Colonic mucosa (tissue), 4 donors: ENCODE measurements at regions not wholly inside any gene's neighbourhood (a gene's known extent, or its start where the extent isn't known, plus 50 kb on each side); places are given as distances from the start of the nearest gene placed in this dataset.

Source experiments
- DNase-seq: peaks from one replicate; pipeline ENCODE4 v3.0.0-alpha.2; 2020
- H3K27ac ChIP-seq: fragments of 200-600 bp; one replicate; pipeline ENCODE4 v1.8.0; 2021
- H3K27me3 ChIP-seq: fragments of 200-600 bp; one replicate; pipeline ENCODE4 v1.8.0; 2021
- H3K36me3 ChIP-seq: fragments of 200-600 bp; one replicate; pipeline ENCODE4 v1.8.0; 2021
- H3K4me1 ChIP-seq: fragments of 200-600 bp; one replicate; pipeline ENCODE4 v1.8.0; 2021; ENCODE audit warnings: mild to moderate bottlenecking
- H3K4me3 ChIP-seq: fragments of 200-600 bp; one replicate; pipeline ENCODE4 v1.8.0; 2021
- H3K9ac ChIP-seq, 2 donors: one replicate each; pipeline ENCODE4 v1.7.0; 2013; ENCODE audit warnings: control low read depth in 2 of 2, low read depth in 2 of 2, low read length in 2 of 2
- H3K9me3 ChIP-seq: fragments of 200-600 bp; one replicate; pipeline ENCODE4 v1.8.0; 2021
- intact Hi-C: fragments of 100-400 bp; cut with DNase I; formaldehyde crosslinking; loops from one replicate; pipeline ENCODE4 v1.14.1; 2022
- TF ChIP-seq, protein P1 (sequence below): fragments of 200-600 bp; IDR thresholded peaks from one replicate; pipeline ENCODE4 v1.8.0; 2022; ENCODE audit warnings: antibody characterized with exemption, mild to moderate bottlenecking
- donor health status: healthy.
- donor health status: DM: no; HTN: no; CAD: no.
- donor health status: DM: no; HTN: no; CAD: no.

DNA sequence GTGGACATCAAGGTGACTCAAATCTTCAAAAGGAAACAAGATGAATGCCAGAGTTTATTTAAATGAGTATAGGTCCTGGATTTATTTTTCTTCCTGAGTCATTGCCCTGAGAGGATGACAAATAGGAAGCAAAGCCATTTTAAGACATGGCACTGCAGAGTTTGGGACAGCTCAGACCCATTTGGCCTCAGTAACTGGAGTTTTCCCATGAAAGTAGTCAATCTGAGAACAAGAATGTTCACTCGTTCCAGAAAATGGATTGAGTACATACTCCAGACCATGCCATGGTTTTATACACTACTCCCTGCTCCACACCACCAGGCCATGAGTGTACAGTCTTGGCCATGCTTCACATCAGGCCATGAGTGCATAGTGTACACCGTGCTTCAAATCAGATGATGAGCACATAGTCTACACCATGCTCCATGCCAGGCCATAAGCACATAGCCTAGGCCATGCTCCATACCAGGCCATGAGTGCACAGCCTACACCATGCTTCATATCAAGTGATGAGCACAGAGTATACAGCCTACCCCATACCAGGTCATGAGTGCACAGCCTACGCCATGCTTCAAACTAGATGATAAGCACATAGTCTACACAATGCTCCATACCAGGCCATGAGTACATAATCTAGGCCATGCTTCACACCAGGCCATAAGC, 202.4 kb downstream of the FBXO15 start:
- TF ChIP-seq, protein P1, sequence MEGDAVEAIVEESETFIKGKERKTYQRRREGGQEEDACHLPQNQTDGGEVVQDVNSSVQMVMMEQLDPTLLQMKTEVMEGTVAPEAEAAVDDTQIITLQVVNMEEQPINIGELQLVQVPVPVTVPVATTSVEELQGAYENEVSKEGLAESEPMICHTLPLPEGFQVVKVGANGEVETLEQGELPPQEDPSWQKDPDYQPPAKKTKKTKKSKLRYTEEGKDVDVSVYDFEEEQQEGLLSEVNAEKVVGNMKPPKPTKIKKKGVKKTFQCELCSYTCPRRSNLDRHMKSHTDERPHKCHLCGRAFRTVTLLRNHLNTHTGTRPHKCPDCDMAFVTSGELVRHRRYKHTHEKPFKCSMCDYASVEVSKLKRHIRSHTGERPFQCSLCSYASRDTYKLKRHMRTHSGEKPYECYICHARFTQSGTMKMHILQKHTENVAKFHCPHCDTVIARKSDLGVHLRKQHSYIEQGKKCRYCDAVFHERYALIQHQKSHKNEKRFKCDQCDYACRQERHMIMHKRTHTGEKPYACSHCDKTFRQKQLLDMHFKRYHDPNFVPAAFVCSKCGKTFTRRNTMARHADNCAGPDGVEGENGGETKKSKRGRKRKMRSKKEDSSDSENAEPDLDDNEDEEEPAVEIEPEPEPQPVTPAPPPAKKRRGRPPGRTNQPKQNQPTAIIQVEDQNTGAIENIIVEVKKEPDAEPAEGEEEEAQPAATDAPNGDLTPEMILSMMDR, result no peak

DNA sequence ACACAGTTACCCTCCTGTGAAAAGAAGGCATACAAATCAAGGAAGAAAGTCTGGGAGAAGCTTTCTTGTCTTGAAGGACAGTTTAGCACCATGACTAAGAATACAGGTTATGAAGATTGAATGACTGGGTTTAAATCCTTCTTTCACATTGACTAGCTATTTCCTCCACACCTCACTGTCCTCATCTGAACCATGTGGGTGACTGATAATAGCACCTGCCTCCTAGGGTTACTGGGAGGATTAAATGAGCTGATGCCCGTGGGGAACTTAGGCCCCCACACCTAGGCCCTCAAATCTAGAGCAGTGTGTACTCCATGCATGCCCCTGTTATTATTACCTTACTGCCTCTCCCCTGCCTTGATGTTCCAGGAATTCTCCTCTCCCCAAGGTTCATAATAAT, 202.9 kb downstream of the FBXO15 start:
- Histone ChIP-seq H3K27me3 (no peaks in the 10 kb centered on the region), H3K9ac (no peak overlapping the region), H3K4me3 (no peak overlapping the region), H3K9me3 (no peaks in the 10 kb centered on the region), H3K27ac (no peak overlapping the region), H3K4me1 (no peaks in the 10 kb centered on the region), H3K36me3 (no peaks in the 10 kb centered on the region)
- intact Hi-C loops, result no loop called here
- no peak for DNase-seq
- TF ChIP-seq, protein P1, result no peak

More for the DNA sequence above, 202.4 kb downstream of the FBXO15 start:
- H3K4me3 ChIP-seq, result no peak overlapping the region
- H3K36me3 ChIP-seq, result no peaks in the 10 kb centered on the region
- no peaks in the 10 kb centered on the region for H3K4me1 ChIP-seq
- no peak for DNase-seq
- no peaks in the 10 kb centered on the region for H3K27me3 ChIP-seq
- intact Hi-C loops, result no loop called here
- H3K9me3 ChIP-seq, result no peaks in the 10 kb centered on the region
- no peak overlapping the region for H3K9ac ChIP-seq
- no peak overlapping the region for H3K27ac ChIP-seq

DNA sequence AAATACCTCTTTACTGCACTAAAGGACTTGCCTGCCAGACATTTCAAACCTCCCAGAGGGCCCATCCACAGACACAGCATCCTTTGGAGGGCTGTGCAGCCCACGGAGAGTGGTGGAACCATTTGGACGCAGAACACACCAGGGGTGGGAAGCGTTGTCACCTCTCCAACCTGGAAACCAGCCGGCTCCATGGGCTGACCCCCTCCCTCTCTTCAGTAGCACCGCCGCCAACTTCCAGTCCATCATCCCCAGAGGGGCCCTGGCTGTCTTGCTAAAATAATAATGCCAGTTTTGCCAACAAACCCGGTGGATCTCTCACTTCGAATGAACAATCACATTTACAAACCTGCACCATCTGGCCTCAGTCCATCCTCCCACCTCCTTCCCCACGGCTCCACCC, 203.9 kb downstream of the FBXO15 start:
- TF ChIP-seq, protein P1, result no peak
- no peaks in the 10 kb centered on the region for H3K36me3 ChIP-seq
- DNase-seq, result no peak

DNA sequence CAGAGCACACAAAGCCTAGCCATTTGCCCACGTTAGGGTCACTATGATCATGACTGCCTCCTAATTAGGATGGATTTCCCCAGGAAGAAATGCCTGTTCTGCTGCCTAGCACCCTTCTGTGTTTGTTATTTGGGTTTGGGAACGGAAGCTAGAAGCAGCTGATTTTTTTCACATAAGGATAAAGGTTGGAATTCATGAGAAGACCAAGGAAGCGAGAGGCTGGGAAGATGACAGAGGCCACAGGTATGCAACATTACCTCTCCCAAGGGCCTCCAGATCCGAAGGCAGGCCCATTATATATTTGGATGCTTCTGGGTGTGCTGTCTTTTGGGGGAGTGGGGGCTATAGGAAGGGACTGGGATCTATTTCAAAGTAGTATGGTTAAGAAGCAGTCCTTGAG, 204.7 kb downstream of the FBXO15 start:
- DNase-seq, result no peak
- H3K27me3 ChIP-seq, result no peaks in the 10 kb centered on the region
- intact Hi-C loops, result no loop called here

More for the DNA sequence above, 203.9 kb downstream of the FBXO15 start:
- no peaks in the 10 kb centered on the region for H3K9me3 ChIP-seq
- no peaks in the 10 kb centered on the region for H3K27me3 ChIP-seq
- intact Hi-C loops, result no loop called here
- H3K4me3 ChIP-seq, result no peak overlapping the region
- H3K9ac ChIP-seq, result no peak overlapping the region
- no peak overlapping the region for H3K27ac ChIP-seq
- no peaks in the 10 kb centered on the region for H3K4me1 ChIP-seq

DNA sequence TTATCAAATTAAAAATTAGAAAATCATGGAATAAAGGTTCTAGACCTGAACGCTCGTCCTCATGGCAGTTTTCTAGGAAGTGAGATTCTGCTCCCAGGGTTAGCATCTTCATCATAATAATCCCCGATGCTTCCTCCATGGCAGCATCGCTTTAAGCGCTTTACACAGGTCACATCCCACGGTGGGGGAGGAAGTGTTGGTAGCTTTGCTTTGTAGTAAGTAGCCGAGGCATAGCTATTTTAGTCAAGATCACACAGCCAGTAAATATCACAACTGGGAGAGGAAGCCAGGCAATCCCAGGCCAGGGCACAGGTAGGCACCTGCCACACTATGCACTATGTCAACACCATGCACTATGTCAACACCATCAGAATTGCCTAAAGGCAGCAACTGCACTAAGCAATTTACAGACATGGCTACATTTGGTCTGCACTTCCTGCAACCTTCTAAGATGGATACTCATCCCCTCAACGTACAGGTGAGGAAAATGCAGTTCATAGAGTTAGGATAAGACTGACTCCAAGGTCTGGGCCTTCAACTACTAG, 205.5 kb downstream of the FBXO15 start:
- Histone ChIP-seq H3K9me3 (no peaks in the 10 kb centered on the region), H3K9ac (no peak overlapping the region), H3K4me1 (no peaks in the 10 kb centered on the region), H3K36me3 (no peaks in the 10 kb centered on the region), H3K4me3 (no peak overlapping the region), H3K27ac (no peak overlapping the region), H3K27me3 (no peaks in the 10 kb centered on the region)
- DNase-seq, result no peak
- intact Hi-C loops, result no loop called here
- TF ChIP-seq, protein P1, result no peak

More for the DNA sequence above, 204.7 kb downstream of the FBXO15 start:
- Histone ChIP-seq H3K9me3 (no peaks in the 10 kb centered on the region), H3K36me3 (no peaks in the 10 kb centered on the region), H3K9ac (no peak overlapping the region), H3K27ac (no peak overlapping the region), H3K4me1 (no peaks in the 10 kb centered on the region), H3K4me3 (no peak overlapping the region)
- TF ChIP-seq, protein P1, result no peak
